ENCODE measurements at regions not wholly inside any gene's neighbourhood (a gene's known extent, or its start where the extent isn't known, plus 50 kb on each side); places are given as distances from the start of the nearest gene placed in this dataset. TPM values are rescaled to one million over a fixed set of nuclear protein-coding genes. Genes with fewer than 3 reads are reported as not detected.

GRCh38 chr15:86028961-86029360, 50.7 kb upstream of the AGBL1 start:
- POLR2A ChIA-PET = no interaction called here
- no peaks in the 10 kb centered on the region for H3K79me2 ChIP-seq (ENCODE audit: control insufficient read depth, insufficient read depth, low read length)
- H3K9ac ChIP-seq (replicated peaks; ENCODE audit: extremely low read depth, insufficient read depth, low read length) = no peak overlapping the region
- TF ChIP-seq GATA2 (IDR thresholded peaks at IDR 0.05; ENCODE audit: insufficient read depth, insufficient read length, low read depth, low read length) (no peak), MAX (IDR thresholded peaks at IDR 0.05; ENCODE audit: insufficient read depth, insufficient read length) (no peak), CTCF (IDR thresholded peaks at IDR 0.05; ENCODE audit: extremely low read depth in 1 of 2, insufficient read depth in 1 of 2, low read depth in 1 of 2, low read length in 2 of 2) (no peak), MYC (IDR thresholded peaks at IDR 0.05; ENCODE audit: low read depth, low read length) (no peak), JUN (IDR thresholded peaks at IDR 0.05; ENCODE audit: borderline replicate concordance, insufficient read depth, insufficient read length, low read depth) (no peak), POLR2AphosphoS5 (IDR thresholded peaks at IDR 0.05; ENCODE audit: insufficient read depth, low read depth, low read length) (no peak), EZH2 (IDR thresholded peaks at IDR 0.05; ENCODE audit: borderline replicate concordance, low read depth, low read length, severe bottlenecking) (no peak), POLR2A (IDR thresholded peaks at IDR 0.05; ENCODE audit: low read depth, low read length) (no peak), FOS (IDR thresholded peaks at IDR 0.05; ENCODE audit: borderline replicate concordance, insufficient read depth, low read length) (no peak)
- dilution Hi-C loops (cut with MboI; ENCODE audit: extremely low pct_ligation_motif_present, low sequenced_read_pairs) (no loop called here), intact Hi-C loops (cut with micrococcal nuclease) (no loop called here)
- no peak overlapping the region for H3K27ac ChIP-seq (ENCODE audit: insufficient read depth, low read depth, low read length)
- H3K27me3 ChIP-seq (ENCODE audit: control insufficient read depth in 2 of 2, insufficient read depth in 2 of 2, low read length in 2 of 2) = no peaks in the 10 kb centered on the region
- BruUV-seq (replicated peaks) = no TSS peak
- no peaks in the 10 kb centered on the region for H3K36me3 ChIP-seq (ENCODE audit: control insufficient read depth in 2 of 2, extremely low read depth in 1 of 2, insufficient read depth in 2 of 2, low read length in 2 of 2)
- DNase-seq (ENCODE audit: low read depth, low spot score) (no peak), FAIRE-seq (no peak)
- CTCF ChIA-PET = no interaction called here
- H3K4me3 ChIP-seq (replicated peaks in 1 of 3; ENCODE audit: insufficient read depth in 1 of 3, low read depth in 1 of 3, low read length in 3 of 3) = no peak overlapping the region
- H3K9me3 ChIP-seq (replicated peaks; ENCODE audit: control insufficient read depth, insufficient read depth, low read length) = no peaks in the 10 kb centered on the region
- no peaks in the 10 kb centered on the region for H3K4me1 ChIP-seq (ENCODE audit: control insufficient read depth, extremely low read depth, insufficient read depth, low read length)
- no peaks in the 10 kb centered on the region for H3K9me1 ChIP-seq (replicated peaks; ENCODE audit: control insufficient read depth, extremely low read depth, insufficient read depth, low read length)
- no peaks in the 10 kb centered on the region for H4K20me1 ChIP-seq (replicated peaks; ENCODE audit: control insufficient read depth, extremely low read depth, insufficient read depth, low read length)
- H3K4me2 ChIP-seq (ENCODE audit: insufficient read depth, low read length) = no peak overlapping the region
- no peak overlapping the region for H2AFZ ChIP-seq (ENCODE audit: low read depth, low read length)

Small RNA genes in the stretch of these regions (small RNA-seq; reads per million reads assigned to genes)
- gene AC104229.1 (ENCODE audit: insufficient read depth, insufficient read length, low read depth, low replicate concordance) = not detected

Data from endothelial cell of umbilical vein (primary cell).